NCI-H1694 (cell line): ENCODE measurements at regions not wholly inside any gene's neighbourhood (a gene's known extent, or its start where the extent isn't known, plus 50 kb on each side); places are given as distances from the start of the nearest gene placed in this dataset.
"Not testable (repeated sequence)": the region's sequence is repeated elsewhere in the genome, so short reads cannot be mapped to it uniquely, and the experiment has no call there.

ENCODE experiments used
- DNase-seq: peaks from one replicate; lab custom pipeline; 2025; lab: John Stamatoyannopoulos, UW

DNA sequence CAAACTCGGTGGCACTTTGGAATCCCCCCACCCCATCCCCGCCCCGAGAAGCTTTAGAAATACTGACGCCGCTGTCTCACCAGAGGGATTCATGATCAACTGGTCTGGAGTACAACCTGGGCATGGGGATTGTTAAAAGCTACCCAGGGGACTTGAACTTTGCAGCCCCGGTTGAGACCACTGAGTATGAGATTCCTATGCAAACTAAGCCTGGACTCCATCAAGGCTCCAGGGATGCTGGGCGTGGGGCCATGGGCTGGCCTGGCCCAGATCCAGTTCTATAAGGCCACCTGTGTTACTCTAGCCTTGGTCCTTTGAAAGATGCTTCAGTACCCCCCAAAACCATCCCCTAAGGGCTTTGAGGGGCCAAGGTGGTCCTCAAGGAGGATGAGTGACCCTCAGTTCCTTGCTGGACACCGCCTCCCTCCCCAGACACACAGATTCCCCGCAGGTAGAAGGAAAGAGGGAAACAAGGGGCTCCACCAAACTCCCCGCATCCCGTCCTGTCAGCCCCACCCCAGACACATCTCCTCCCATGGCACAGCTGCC, 68.5 kb downstream of the MRPL36 start:
- no peak for DNase-seq

DNA sequence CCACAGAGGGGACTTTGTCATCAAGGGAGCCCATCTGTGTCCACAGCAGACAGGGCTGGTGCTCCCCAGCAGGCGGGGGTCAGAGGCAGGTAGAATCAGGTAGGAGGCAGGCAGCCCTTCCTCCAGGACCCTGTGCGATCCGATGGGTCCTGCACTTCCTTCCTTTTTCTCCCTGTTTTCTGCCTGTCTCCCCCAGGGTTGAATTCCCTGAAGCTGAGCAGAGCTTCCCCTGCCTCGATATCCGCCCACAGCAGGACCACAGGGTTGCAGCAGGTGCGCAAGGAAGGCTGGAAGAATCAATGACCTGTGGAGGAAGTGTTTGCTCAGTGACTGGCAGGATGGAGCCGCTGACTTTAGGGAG, 69.2 kb downstream of the MRPL36 start:
- no peak for DNase-seq

DNA sequence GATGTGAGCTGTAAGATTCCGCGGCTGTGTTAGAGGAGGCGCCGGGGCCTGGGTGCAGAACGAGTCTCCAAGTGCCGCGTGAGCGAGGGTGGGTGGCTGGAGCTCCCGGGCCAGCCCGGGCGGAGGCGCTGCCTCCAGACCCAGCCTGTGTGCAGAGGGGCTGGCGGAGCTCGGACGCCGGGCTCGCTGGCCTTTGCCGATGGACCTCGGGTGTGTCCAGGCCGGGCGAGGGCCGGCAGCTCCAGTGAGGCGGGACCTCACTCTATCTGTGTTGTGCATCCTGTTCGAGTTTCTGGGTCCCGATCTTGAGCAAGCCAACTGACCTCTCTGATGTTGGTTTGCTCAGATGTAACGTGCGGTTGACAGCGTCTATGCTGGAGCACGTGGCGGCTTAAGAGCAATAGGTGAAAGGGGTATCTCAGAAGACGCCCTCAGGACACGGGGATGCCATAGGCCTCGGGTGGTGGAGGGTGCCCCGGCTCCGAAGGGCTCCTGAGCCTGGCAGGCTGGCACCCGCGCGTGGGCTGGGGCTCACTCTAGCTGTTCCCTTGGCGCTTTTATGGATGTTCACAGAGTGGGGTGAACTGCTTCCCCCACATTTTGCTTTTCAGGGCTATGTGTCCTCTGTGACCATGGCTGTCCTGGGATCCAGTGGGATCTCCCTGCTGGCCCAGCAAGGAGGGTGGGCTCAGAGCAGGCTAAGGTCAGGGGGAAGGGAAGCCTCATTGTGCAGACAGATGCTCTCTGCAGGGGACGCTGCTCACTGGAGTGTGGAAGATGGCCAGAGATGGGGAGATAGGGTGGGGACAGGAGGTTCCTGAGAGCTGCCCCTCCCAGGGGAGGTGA, 69.8 kb downstream of the MRPL36 start:
- DNase-seq = no peak

DNA sequence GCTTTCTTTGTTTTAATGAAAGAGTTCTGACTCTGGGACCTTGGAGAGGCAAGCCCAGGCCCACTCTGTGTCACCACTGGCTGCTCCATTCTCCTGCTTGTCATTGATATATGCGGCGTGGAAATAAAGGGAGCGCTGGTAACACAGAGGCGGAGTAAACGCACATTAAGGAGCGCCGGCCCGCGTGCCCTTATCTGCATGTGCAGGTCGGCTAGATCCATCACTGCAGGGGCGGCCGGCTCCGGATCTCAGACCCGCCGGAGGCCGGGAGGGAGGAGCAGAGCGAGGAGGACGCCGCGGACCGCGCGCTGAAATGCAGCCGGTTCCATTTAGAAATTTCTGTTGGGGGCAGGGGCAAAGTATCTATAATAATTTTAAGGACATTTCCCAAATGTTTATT, 70.8 kb downstream of the MRPL36 start:
- DNase-seq = no peak

- DNase-seq = no peak
These were observed 72.1 kb downstream of the MRPL36 start for GRCh38 chr5:1727571-1727970.

GRCh38 chr5:1726956-1727355, 72.7 kb downstream of the MRPL36 start:
- no peak for DNase-seq

DNA sequence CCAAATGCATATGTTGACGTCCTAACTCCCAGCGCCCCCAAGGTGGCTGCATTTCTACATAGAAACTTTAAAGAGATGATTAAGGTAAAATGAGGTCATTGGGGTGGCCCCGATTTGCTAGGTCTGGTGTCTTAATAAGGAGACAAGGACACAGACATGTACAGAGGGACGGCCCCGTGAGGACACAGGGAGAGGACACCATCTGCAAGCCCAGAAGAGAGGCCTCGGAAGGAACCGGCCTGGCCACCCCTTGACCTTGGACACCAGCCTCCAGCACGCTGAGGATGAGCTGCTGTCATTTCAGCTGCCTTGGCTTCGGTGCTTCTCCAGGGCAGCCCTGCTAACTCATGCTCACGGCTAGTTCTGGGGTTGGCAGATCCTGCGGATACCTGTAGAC, 73.2 kb downstream of the MRPL36 start:
- DNase-seq = no peak

- no peak for DNase-seq
These were observed 73.8 kb downstream of the MRPL36 start for GRCh38 chr5:1725641-1726468.

- no peak for DNase-seq
These were observed 74.6 kb downstream of the MRPL36 start for GRCh38 chr5:1724822-1725602.

- no peak for DNase-seq
These were observed 75.4 kb downstream of the MRPL36 start for GRCh38 chr5:1723957-1724821.

- DNase-seq = no peak
These were observed 76.2 kb downstream of the MRPL36 start for GRCh38 chr5:1723476-1723875.

GRCh38 chr5:1722877-1723276, 76.8 kb downstream of the MRPL36 start:
- DNase-seq = no peak

DNA sequence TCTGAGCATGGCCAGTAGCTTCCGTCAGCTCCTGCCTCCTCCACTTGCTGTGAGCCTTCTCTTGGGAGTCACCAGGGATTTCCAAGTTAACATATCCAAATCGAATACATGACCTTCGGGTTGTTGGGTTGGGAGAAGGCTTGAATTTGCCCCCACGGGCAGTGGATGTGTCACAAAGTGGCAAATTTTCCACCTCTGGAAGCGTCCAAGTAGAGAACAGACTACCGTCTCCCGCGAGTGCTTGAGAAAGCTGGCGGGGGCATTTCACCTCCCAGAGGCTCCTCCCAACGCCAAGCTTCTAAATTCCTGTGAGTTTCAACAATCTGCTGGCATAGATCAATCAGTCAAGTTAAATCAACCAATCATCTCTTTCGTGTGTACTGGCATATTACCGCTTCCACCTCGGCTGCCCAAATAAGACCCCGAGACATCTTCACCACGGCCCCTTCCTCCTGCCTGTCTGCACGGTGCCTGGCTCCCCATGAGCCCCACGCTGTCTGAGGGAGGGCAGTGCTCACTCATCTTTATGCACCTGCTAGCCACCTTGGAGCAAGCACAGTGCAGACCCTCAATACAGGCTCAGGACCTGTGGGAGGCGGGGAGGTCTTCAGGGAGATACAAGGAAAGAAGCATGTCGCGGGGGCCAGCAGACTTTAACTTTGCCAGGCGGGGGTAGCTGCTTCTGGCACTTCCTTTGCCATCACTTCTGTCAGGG, 79.1 kb downstream of the MRPL36 start:
- DNase-seq = no peak

DNA sequence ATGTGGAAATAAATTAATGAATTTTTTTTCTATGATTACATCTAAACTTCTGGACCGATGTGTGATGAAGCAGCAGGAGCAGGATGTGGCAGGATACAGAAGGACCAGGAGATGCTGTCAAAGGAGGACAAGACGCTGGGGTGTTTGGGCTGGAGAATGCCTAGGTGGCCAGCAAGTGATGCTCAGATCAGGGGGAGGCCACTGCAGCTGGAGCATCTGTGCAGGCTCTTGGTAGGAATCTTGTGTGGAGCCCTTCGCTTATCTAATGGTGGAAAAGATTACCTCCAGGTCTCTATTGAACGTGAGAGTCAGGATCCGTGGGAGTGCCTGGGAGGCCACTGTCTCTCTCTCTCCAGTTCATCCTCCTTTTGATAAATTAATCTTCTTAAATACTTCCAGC, 79.8 kb downstream of the MRPL36 start:
- DNase-seq = no peak

DNA sequence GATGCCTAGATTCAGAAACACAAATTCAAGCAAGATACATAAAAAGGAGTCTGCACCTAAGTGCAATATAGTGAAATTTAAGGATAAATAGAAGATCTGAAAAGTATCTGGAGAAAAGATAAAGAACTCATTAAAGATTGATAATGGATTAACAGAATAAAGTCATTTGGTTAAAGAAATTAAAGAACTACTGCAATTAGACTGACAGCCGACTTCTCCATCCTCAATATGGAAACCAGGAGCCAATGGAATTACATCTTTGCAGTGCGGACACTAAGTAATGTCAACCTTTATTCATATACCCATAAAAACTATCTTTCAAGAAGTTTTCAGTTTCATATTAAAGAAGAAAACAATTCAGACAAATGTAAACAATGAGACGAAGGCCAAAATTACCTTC, 81.0 kb downstream of the MRPL36 start:
- DNase-seq = no peak

- not testable (repeated sequence) for DNase-seq
These were observed 89.5 kb downstream of the MRPL36 start for GRCh38 chr5:1710091-1710490.

- DNase-seq = no peak
These were observed 90.3 kb downstream of the MRPL36 start for GRCh38 chr5:1709171-1709803.

DNA sequence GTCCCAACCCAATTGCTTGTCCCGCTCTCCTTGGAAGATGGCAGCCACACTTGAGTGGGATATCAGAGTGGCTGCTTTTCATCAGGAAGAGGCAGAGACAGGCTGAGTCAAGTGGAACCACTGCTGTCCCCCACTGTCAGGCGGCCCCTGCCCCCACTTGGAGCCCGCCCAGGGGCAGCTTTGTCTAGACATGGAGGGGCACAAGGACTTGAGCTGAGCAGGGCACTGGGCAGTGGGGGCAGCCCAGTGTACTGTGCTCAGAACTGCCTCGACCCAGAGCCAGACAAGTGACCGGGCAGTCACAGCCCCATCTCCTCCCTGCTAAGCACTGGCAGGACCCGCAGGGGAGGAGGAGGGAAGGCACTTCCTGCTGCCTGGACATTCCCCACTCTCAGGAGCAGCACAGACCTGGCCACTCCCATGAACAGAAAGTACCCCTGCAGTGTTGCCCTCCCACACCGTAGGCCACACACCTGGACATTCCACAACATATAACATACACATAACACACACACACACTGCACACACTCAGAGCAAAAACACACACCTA, 91.0 kb downstream of the MRPL36 start:
- DNase-seq = no peak

GRCh38 chr5:1707467-1707866, 92.2 kb downstream of the MRPL36 start:
- DNase-seq = no peak

DNA sequence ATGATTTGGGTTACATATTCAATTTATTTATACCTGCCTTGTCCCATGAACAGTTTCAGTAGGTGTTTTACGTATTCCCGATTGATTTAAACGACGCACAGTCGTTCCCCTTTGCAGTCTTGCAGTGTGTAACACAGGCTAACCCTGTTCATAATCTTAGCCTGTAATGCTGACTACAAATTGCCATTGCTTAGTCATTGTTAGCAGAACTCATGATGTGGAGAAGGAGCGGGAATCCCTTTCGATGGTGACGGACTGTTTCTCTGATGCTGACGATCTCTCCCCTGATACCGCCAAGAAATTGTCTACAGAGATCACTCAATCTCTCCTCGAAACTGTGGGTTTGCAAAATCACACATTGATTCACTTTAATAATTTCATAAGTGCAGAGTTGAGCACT, 93.2 kb downstream of the MRPL36 start:
- no peak for DNase-seq
